ENCODE measurements at regions not wholly inside any gene's neighbourhood (a gene's known extent, or its start where the extent isn't known, plus 50 kb on each side); places are given as distances from the start of the nearest gene placed in this dataset.
"Not testable (repeated sequence)": the region's sequence is repeated elsewhere in the genome, so short reads cannot be mapped to it uniquely, and the experiment has no call there.

DNA sequence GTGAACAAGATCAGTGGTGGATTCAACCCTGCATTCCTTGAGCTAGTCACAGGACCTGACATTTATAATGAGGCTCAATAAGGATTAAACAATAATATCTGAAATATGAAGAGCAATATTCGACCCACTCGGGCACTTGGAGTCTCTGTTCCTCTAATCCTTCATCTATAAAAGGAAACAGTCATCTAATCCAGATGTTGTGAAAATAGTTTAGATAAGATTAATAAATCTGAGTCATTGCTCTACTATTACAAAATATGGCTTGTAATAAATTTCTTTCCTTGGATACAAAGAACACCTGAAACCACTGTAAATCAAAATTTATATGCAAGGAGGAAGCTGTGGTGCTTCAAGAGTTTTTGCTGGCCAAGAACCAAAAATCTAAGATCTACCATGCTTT lies 846.9 kb upstream of the ACVR2A start:
- no peak for DNase-seq

DNA sequence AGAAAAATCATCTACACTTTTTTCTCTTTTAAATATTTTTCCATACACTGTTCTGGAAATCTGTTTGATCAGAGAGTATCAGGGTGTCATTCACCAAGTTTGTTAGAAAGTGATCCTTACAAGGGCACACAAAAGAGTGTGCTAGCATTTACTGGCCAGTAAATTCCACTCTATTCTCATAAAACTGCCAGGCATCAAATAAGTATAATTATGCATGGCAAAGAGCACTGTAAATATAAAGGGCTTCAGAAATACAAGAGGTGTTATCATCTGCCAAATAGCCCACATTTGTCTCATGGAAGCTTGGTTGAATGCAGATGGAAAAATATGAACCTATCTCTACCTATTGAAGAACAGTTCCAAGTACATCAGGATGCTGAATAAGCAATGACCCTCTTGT lies 847.3 kb upstream of the ACVR2A start:
- no peak for DNase-seq

GRCh38 chr2:146994246-146994645 lies 850.6 kb upstream of the ACVR2A start:
- DNase-seq, result no peak

GRCh38 chr2:146992466-146992865 lies 852.4 kb upstream of the ACVR2A start:
- no peak for DNase-seq

GRCh38 chr2:146992057-146992456 lies 852.8 kb upstream of the ACVR2A start:
- no peak for DNase-seq

DNA sequence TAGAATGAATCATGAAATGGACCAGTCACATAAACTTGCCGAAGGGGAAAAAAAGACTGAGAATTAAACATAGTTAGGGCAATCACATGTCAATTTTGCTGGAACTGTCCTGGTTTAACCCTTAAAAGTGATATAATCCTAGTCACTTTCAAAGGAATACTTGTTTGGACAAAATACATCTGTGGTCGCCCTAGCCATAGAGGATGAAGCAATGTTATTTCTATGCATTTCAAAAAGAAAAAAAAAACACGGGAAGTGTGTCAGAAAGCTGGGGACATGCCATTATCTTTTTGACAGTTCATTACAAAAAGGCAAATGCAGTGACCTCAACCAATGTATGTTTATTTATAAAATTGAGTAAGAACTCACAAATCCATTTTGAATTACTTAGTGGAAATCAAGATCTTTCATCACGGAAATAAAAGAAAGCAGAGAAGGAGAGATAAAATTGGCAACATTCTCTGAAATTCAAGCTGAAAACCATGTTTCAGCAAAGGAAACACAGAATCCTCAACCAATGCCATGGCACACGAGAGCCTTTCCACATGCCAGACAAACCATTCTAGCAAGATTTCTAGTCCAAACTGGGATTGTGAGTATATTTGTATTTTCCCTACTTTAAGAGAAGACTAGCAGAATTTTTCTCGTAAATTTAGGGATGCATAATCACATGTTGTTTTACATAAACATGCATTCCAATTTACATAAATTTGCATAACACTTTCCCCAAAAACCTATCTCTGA lies 854.3 kb upstream of the ACVR2A start:
- no peak for DNase-seq

DNA sequence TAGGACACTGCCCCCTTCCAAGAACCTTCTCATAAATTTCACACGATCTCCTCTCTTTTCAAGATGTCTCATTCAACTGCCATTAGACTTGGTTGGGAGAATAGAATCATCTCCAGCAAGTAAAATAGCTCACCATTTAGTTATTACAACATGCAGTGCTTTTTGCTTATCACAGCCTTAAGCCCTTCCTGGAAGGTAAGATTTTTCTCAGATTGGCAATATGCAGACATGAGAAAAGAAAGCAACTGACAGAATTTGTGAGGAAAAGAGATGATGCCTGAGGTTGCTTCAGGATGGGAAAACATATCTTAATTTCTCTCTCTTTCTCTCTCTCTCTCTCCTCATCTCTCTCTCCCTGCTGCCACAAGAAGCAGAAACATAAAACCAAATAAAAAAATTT lies 855.1 kb upstream of the ACVR2A start:
- no peak for DNase-seq

DNA sequence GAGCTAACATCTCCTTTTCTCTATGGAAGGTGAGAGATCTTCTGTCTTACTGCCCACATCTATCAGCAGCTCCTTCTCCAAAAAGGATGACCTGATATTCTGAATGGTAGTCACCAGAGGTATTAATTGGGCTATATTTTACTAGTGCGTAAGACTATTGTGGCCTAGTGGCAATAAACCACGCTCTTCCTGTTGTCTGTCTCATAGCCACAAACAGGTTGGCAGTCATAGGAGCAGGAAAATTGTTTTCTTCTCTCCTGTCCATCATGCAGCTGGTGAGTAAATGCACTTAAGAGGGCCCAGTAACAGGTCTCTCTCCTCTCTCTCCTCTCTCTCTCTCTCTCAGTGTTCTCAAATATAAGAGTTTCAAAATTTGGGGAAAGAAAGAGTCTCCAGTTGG lies 856.8 kb upstream of the ACVR2A start:
- no peak for DNase-seq

- DNase-seq, result no peak
Measured at GRCh38 chr2:146986161-146986560, 858.7 kb upstream of the ACVR2A start.

- DNase-seq, result no peak
Measured at GRCh38 chr2:146985753-146986152, 859.1 kb upstream of the ACVR2A start.

DNA sequence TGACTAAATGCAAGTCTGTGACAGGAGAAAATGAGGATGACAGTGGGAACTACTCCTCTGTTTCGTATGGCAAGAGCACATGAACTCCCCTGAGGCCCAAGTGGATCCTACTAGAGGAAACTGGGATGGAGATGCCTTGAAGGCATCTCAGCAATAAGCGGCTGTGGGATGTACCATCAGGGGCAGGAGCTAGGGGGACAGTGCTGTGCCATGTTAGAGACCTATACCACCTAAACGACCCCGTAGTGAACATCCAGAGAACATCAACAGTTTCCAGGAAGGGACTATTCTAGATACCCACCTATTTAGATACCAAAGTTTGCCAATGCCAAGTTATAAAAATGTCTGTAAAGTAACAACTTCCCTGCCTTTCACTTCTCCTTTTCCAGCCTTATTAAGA lies 860.8 kb upstream of the ACVR2A start:
- no peak for DNase-seq

- no peak for DNase-seq
Measured at GRCh38 chr2:146982393-146982846, 862.4 kb upstream of the ACVR2A start.

DNA sequence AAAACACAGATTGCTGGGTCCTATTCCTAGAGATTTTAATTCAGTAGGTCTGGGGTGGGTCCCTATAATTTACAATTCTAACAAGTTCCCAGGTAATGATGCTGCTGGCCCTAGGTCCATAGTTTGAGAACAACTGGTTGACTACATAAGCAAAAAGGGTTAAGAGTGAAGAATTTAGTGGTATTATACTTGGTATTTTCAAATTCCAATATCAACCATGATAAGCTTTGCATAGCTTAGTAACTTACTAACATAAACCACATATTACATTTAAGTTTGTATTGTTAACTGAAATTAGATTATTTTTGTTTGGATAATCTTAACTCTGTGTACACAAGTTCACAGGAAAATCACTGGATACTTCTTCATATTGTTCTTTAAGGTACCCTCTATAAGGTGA lies 862.9 kb upstream of the ACVR2A start:
- DNase-seq, result no peak

- no peak for DNase-seq
Measured at GRCh38 chr2:146979746-146980145, 865.1 kb upstream of the ACVR2A start.

DNA sequence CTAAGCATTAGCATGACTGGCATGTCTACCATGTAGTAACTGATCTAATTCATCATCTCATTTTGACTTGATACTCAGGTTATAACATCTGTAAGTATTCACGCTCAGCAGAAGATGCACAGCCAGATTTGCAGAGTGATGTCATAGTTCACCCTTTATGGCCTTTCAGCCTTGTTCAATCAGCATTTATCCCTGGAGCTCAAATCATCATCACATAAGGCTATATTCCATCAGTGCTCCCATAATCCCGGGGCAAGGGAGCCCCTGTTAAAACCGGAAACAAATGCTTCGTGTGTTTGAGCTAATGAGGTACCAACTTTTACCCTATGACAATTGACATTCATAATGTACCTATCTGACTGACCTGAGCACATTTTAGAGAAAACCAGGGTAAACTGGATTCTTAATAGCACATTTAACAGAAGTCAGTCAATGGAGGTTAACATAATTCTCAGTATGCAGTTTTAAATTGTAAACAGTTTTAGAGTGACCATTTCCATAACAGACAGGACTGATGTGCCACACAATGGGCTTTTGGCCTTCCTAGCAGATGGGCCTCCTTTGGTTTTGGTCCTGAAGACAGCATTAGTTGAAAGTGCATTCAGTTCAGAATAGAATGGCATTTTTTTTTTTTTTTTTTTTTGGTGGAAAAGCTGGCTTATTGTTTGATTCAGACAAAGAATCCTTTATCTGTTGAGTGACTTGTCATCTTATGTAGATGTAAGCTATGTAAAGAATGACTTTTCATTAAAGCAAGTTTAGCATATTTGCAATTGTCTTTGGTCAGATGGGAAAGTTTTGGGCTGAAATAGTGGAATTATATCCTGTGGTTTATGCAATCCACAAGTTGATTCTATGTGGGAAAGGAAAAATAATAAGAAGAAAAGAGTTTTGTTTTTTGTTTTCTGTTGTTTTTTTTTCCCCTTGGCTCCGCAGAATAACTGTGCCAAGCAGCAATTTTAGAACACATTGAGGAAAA lies 866.0 kb upstream of the ACVR2A start:
- DNase-seq, result no peak

GRCh38 chr2:146970981-146971380 lies 873.8 kb upstream of the ACVR2A start:
- DNase-seq, result not testable (repeated sequence)

DNA sequence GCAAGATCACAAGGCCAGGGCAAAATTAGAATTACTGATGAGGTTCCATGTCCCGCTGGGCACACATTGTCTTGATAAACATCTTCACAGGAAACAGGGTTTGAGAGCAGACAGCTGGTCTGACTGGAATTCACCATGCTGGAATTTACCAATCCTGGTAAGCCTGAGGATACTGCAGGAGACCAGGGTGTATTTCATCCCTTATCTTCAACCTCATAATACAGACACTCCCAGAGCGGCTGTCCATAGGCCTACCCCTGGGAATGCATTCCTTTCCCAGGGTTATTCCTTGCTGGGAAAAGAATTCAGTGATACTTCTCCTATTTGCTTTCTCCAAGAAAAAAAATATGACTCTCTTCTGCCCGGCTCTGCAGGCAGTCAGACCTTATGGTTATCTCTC lies 875.1 kb upstream of the ACVR2A start:
- not testable (repeated sequence) for DNase-seq

GRCh38 chr2:146964494-146964893 lies 880.3 kb upstream of the ACVR2A start:
- no peak for DNase-seq

DNA sequence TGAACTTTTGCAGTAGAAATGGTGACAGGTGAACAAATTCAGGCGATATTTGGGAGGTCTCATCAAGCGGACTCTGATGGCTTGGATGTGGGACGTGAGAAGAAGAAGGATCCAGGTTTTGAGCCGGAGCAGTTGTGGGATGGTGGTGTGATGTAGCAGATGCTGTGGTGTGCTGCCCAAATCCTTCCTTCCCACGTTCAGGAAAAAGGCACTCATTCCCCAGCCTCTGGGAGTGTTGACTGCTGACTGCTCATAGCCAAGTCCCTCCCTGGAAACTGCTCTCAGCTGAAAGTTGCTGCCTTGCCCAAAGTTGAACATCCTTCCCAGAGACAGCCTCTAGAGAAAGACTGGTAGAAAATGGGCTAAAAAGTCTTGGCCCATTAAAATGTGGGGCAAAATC lies 890.3 kb upstream of the ACVR2A start:
- no peak for DNase-seq

DNA sequence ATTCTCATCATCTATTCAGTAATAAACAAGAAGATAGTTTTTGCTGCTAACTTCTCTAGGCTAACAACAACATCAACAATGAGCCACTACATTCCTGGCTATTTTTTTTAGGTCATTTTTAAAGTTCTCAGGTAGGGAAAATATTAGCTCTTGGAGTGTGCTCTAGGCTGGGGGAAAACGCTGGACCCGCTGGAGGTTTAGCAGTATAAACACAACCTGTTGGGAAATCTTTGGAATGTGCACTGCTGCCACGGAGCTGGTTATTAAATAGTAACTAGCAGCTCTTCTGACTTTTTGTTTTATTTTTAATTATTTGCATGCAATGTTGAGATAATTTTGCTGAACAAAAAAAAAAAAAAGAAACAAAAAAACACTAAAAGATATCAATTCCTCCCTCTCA lies 892.1 kb upstream of the ACVR2A start:
- DNase-seq, result no peak

GRCh38 chr2:146950911-146951310 lies 893.9 kb upstream of the ACVR2A start:
- DNase-seq, result no peak

DNA sequence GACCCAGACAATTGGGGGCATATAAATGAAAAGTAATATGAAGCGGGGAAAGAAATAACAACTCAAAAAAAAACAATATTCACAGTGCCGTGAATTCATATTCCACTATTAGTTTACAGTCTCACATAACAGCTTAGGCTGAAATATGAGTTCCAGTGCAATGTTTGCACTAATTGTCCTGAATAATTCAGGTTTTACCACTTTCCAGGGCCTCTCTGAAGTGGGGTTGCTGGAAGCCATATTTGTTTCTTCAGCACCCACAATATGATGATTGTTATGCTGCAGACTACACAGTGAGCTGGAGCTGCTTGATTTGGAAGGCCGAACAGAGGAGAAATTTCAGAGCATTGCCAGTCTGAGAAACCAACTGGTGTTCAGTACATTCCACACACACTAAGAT lies 894.5 kb upstream of the ACVR2A start:
- DNase-seq, result no peak

GRCh38 chr2:146949400-146949799 lies 895.4 kb upstream of the ACVR2A start:
- no peak for DNase-seq

DNA sequence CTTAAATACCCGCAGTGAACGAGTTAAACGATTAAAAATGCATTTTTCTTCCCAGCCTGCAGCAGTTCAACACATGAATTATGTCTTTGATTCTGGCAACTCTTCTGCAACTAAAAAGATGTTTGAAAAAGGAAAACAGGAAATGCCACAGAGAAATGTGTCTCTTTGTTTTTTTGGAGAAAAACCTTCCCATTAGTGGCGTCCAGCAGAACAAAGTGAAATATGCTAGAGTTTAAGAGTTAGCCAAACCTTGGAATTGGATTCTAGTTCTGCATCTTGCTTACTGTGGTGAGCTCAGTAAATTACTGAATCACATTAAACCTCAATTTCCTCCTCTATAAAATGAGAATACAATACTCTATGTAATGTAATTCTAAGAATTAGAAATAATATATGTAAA lies 900.2 kb upstream of the ACVR2A start:
- DNase-seq, result no peak

Measured in femur (tissue), 1 donor.